HG03460 (cell line): ENCODE measurements at regions not wholly inside any gene's neighbourhood (a gene's known extent, or its start where the extent isn't known, plus 50 kb on each side); places are given as distances from the start of the nearest gene placed in this dataset.

Source experiments
- ATAC-seq: cut with Tn5 transposase; IDR thresholded peaks from one replicate; pipeline ENCODE4 v1.9.1; 2021; ENCODE audit not compliant: unreplicated experiment

DNA sequence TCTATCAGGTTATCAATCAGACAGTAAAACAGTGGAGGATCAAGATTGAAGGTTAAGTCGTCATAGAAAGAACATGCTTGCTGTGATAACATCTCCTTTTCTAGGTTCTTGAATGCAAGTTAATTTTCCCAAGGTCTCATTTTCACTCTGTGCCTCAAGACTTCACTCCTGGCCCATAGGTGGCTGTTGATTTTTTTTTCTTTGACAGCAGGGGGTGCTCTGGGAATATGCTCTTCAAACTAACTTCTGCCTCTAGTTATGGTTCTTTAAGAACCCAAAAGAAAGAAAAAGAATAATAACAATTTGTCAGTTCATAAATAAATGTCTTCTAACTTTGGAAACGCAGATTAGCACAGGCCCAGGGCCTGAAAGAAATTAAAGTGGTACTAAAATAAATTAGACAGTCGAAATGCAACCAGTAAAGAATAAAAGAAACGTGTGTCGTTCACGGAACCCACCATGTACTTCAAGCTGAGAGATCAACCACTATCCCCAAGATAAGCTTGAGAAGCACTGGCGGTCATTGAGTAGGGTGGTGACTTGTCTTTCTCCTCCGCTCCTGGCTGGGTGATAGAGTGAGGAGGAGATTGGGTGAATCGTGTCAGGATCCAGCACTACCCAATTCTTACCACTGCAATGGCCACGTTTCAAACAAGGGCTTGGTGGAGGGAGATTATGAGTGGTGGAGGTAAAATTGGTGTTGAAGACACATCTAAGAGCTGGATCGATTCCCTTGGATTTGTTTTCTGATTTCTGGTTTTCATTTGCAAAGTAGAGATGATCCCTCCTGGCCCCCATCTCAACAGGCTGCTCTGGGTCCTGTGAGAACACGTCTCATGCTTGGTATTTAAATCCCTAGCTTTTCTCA, 93.4 kb upstream of the IRX4 start:
- no peak for ATAC-seq

DNA sequence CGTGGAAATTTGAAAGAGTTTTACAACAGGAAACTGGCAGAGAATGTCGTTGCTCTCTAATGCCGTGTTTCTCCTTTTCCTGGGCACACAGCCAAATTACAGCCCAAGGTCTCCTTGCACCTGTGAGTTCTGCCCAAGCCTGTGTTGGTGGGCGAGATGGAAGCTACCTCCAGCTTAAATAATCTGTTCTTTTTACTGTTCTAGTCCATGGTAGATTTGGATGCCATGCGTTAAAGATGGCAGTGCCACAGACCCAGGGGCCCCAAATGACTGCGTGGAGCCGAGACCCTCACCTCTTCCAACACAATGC, 92.6 kb upstream of the IRX4 start:
- no peak for ATAC-seq

DNA sequence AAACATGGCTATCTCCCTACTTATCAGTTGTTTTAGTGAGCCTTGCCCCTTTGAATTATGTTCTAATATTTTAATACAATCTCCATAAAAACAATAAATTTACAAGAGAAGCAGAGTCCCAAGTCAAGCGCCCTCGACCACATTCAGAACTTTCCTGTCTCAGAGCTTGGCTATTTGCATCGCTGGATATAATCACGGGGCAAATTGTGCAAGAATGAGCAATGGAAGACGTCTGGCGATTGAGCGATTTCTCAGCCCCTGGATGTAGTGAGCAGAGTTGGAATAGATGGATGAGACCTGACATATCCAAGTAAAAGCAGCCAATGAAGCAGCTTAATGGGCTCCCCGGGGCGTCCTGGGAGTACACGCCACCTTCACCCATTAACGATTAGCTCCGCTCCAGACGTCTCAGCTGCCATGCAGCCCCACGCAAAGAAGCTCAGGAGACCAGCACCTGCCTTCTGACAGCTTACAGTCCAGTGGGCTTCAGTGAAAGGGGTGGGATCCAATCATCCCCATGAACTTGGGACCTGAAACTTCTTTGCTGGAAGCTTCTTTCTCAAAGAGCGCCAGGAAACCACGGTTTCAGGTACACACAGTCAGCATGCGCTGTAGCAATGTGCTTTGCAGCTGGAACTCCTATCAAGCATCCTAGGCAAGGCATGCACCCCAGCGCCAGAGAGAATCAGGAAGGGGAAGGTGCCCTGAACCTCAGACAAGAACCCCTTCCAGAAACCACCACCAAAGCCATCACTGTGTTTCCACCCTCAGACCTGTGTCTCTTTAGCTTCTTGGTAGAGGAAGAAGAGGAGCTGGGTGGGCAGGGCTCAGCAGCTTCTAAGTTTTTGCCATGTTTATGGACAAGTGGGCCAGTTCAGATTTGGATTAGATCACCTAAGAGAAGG, 92.0 kb upstream of the IRX4 start:
- no peak for ATAC-seq

DNA sequence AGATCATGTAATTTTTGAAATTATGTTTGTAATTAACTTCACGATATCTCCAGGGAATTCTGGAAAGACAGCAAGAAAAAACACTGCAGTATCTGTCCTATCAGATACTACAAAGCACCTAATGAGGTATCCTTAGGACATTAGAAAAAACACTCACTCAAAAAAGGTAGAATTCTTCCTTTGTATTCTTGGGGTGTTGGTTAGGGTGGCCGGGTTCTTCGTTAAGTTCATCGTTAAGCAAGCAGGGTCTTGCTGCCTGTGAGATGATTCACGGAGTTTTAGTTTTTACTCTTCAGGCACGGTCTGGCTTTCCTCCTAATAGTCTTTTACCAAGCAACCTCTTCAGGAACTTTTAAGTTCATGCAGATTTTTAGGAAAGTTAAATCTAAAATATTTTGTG, 91.4 kb upstream of the IRX4 start:
- no peak for ATAC-seq

DNA sequence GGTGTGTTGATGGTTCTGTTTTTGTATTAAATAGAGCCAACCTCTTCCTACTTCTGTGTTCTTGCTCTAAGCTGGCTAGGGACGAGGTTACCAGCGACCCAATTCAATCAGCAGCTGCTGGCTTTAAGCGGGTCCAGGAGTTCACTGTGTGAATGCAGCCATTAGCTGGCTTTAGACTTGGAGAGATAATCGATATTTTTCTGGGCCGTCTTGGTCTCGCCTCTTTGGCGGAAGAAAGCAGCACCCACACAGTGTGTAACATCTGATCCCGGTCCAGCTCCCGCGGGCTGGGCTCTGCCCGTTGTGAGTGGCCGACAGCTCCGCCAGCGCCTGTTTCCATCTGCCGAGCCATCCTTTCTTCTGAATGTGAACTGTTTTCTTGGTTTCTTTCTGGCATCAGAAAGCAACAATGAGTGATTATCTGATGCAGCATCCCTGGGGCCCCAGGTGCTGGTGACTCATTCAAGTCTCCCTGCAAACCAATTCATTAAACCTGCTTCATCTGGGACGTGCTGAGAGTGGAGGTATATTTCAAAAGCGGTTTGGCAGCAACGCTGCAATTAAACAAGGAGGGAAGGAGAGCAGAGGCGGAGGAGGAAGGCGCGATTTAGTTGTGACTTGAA, 90.8 kb upstream of the IRX4 start:
- no peak for ATAC-seq

DNA sequence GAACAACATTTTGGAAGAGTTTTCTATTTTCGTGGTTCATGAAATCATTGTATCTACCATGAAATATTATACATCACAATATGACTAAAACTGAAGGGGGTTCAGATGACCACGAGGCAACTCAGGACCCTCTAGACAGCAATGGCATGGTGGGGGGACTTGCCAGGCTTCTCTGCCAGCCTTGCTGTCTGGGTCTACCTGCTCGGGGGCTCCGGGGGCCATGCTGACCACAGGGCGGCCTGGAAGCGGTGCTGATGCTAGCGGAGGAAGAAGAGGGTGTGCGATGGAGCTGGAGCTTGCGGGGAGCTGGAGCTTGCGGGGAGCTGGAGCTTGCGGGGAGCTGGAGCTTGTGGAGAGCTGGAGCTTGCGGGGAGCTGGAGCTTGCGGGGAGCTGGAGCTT, 89.2 kb upstream of the IRX4 start:
- no peak for ATAC-seq

DNA sequence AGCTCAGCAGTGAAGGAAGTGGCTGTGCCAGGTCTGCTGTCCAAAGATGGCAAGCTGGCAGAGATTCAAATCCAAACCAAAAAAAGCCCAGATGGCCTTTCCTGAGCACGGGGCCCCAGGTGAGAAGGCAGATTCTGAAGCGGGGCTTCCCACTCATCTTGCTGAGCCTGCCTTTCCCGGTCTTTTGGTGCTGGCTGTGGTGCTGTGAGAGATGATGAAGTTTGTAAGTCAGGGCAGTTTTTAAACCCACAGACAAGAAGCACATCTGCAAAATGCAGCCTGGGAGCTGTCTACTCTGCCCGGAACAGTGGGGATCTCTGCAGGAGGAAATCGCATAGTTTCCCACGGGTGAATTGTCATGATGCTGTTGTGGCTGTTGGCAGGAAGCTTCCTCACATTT, 85.0 kb upstream of the IRX4 start:
- no peak for ATAC-seq

DNA sequence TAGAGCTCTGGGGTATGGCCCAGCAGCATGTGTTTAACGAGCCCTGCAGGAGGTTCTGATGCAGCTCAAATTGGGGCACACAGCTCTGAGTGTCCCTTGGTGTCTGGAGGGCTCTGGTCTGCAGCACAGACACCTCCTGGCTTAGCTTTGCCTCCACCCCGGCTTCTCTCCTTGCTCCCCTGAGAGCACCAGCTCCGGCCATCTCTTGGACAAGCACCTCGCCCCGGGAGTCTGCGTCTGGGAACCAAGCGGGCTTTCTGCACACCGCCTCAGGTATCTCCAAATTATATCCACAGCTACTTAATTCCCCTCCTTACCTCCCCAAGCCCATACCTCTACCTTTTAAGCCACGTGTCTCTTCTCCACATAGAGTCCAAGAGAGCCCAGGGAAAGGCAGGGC, 83.7 kb upstream of the IRX4 start:
- no peak for ATAC-seq

DNA sequence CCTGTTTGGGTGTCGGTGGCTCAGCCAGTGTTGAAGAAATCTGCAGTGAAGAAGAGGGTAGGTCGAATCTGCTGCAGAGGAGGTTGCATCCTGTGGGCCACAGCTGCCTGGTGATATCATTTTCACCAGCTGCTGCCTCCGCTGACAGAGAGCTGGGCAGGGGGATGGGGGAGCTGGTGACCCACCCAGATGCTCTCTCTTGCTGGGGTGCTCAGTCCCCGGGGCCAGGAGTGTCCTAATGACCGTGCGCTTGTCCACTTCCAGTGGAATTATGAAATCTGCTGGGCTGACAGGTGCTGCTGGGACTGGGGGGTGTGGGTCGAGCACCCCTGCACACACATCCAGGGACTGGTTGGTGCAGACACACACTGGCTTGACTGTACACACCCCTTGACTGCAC, 83.2 kb upstream of the IRX4 start:
- ATAC-seq: no peak

DNA sequence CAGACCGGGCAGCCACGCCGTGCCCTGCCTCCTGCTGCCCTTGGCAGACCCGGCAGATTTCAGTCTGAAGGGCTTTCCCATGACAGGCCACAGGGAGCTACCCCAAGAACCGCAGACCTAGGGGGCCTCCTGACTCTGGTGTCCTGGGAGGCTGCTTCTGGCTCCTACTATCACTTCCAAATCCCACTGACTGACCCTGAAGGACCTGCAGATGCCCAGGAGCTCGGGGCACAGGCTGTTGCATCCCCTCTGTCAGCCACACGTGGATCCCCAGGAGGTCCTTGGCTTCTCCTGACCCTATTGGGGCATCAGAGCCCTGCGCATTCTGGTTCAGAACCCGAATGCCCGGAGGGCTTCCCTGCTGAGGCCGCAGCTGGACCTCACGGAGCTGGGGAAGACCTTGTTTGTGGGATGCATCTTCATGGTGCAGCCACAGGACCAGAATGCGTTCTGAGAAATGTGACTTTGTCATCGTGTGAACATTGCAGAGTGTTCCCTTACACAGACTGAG, 81.3 kb upstream of the IRX4 start:
- ATAC-seq: no peak

DNA sequence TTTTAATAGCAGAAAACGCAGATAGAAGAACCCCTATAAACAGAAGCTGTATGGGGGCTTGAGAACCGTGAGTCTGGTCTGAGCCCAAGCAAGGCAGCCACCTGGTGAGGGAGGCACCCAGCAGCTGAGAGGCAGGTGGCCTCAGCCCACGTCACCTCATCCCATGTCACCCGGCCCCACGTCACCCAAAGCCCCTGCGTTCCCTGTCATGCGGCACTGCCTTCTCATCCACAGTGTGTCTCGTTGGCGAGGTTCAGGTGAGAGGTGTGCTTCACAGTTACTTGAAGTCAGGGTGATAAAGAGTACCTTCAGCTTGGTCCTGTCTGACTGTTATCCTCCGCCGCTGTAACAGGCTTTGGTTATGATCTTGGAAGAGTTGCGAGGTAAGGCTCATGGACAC, 80.6 kb upstream of the IRX4 start:
- ATAC-seq: no peak

DNA sequence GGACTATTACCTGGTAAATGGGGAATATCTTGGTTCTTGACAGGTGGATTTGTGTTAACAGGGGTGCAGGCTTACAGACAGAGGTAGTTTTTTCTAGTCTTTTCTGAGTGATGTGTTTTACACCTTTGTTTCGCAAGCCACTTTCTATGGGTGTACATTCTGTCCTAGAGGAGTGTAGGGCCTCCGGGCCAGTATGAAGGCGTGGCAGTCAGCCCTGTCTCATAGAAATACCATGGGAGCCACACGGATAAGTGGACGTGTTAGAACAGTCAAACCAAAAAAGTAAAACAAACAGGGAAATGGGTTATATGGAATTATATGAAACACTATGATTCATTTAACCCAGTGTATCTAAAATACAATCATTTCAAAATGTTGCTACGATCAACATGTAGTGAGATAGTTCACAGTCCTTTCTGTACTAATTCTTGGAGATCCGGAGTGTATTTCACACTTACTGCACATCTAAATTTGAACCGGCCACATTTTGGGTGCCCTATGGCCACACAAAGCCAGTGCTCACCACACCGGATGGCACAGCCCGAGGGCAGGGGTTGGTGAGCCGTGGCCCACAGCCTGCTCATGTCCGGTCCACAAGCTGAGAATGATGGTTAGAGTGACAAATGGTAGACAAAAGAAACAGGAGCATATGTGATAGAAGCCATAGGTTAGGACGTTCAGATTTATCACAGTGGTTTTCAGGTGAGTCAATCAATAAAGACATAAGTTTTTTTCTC, 80.1 kb upstream of the IRX4 start:
- ATAC-seq: no peak

DNA sequence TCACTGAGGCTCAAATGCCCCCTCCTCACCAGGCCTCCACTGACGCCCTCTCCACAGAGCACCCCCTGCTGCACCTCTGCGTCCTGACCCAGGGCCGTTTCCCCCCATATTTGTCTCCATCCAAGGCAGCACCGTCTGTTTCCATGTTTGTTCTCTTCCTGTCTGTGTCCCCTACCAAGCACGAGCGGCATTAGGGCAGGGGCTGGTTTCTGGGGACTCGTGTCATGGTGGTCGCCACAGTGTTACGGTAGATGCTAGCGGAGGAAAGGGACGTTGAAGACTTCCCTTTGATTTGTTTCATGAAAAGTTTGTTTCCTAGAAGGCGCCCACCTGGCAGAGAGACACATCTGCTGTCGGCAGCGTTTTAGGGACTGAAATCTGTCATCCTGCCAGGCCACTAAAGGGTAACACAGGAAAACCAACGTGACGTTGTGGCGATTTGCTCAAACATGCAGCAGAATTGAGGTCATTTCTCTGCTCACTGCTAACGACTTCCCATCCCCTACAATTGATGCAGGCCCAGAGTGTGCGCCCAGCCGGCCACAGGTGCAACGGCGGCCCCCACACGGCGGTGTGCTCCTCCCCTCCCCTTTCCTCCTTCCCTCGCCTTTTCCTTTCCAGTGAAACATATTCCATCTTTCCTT, 79.3 kb upstream of the IRX4 start:
- no peak for ATAC-seq

DNA sequence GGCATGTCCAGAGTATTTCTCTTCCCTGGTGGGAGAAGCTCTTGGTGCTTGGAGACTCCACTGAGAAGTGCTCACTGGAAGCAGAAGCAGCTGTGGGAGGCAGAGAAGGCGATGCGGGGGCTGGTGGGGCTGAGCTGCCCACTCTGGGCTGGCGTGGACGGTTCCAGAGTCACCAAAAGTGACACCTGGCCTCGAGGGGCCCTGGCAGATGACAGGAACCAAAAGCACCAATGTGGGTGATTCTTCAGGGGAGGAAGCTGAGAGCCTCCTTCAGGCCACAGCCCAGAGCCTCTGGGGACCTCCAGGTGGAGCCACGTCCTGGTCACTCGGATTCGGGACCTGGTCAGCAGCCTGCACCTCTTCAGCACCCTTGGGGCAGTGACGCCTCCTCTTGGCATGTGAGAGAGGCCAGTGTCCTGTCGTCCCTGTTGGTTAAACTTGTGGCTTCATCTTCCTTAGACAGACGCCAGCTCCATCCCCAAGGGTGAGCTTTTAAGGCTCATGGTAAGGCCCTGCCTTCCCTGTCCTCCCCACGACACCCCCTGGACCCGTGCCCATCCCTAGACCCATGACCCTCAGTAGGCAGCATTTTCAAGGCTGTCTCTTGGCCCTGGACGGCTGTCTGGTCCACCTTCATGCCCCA, 78.7 kb upstream of the IRX4 start:
- no peak for ATAC-seq

DNA sequence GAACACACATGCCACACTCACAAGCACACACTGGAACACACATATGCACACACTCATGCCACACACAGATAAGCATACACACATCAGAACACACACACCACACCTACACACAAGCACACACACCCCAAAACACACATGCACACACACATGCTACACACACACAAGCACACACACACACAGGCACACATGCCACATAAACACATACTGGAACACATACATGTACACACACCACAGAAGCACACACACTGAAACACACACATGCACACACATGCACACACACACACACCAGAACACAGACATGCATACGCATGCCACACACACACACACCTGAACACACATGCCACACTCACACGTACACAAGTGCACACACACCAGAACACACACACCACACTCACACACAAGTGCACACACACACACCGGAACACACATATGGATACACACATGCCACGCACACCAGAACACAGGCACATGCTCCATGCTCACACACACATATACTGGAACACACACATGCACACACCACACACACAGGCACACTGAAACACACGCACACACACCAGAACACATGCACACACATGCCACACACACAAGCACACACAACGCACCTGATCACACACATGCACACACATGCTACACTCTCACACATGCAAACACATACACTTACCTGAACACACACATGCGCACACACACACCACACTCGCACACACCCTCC, 78.0 kb upstream of the IRX4 start:
- ATAC-seq: no peak

DNA sequence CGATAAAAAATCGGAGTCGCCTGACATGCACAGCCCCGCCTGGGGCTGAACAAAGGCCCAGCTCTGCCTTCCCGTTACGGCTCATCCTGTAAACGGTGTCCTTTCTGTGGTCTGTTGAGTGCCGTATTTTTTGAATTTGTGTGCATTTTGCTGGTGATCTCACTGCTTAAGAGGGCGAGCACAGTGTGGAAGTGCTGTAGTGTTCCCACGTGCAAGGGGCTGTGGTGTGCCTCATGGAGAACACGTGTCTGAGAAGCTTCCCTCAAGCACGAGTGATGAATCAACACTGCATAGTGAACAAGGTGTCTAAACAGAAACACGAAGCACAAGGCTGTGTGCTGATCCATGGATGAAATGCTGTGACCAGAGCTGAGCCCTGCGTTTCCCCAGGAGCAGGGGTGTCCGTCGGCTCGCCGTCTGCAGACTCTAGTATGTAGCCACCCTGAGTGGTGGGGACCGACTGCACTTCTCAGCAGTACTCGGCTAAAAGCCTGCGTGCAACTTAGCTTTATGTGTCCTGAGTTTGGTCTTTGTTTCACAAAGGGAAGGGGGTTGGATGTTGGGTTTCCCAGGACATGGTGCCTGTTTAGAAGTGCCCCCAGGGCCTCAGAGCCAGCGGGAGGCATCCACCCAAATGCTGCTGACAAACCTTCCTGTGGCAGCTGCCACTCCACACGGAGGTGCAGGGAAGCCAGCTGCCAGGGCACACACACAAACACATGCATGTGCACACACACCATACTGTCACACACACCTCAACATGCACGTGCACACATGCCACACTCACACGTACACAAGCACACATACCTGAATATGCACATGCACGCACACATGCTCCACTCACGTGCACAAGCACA, 77.2 kb upstream of the IRX4 start:
- ATAC-seq: no peak

DNA sequence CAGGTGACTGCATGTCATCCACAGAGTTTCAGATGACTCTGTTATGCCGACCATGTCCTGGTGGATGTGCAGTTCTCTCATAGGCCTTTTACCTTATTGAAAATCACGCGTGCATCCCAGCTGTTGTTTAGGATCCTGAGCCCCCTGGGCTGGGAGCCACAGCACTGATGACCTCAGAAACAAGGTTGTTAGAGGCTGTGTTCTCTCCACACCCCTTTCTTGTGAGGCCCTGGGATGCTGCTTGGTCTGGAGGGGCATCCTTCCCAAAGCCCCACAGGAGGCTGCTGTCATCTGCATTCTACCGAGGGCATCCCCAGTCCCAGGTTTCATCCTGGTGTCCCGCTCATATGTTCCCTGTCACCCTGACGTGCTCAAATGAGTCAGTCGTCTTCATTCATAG, 76.5 kb upstream of the IRX4 start:
- ATAC-seq: no peak

DNA sequence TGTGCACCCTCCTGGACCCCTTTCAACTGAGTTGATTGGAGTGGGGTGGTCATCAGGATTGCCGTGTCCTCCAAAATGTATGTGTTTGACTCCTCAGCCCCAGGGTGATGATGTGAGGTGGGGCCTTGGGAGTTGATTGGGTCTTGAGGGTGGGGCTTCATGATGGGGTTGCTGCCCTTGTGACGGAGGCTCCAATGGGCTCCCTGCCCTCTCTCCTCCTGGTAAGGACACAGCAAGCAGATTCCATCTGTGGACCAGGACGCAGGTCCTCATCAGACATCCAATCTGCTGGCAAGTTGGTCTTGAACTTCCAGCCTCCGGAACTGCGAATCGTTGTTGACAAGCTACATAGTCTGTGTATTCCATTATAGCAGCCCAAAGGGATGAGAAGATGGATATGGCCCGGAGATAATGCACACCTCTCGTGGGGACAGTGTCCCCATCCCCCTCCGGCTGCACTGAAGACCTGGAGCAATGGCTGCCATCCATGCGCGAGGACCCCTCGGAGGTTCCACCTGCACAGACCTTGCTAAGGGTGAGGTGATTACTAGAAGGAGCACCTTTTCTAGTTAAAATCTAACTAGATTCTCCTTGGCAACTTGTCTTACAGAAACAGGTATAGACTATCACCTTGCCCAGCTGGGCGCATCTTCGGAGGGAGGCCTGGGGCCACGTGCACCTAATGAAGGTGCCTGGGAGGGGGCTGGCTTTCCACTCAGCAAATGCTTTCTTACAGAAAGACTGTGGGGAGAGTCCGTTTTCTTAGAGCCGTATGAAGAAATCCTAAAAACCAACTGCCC, 75.7 kb upstream of the IRX4 start:
- no peak for ATAC-seq
